ENCODE measurements at regions not wholly inside any gene's neighbourhood (a gene's known extent, or its start where the extent isn't known, plus 50 kb on each side); places are given as distances from the start of the nearest gene placed in this dataset.

GRCh38 chr4:188197566-188197965 is 58.3 kb downstream of the TRIML1 start:
- intact Hi-C loops (cut with DNase I; ENCODE audit: low total_unique reads), result no loop called here
- H3K9me3 ChIP-seq, result no peaks in the 10 kb centered on the region
- TF ChIP-seq CTCF (IDR thresholded peaks at IDR 0.05), result no peak
- no peaks in the 10 kb centered on the region for H3K36me3 ChIP-seq
- peaks cover 0 to 11% (median 0%) of the 10 kb centered on the region in 4 donors for H3K4me1 ChIP-seq
- DNase-seq, result no peak
- H3K27ac ChIP-seq, result no peak overlapping the region
- no peaks in the 10 kb centered on the region for H3K27me3 ChIP-seq
- no peak overlapping the region for H3K4me3 ChIP-seq

- Histone ChIP-seq H3K4me3 (no peak overlapping the region), H3K27me3 (no peaks in the 10 kb centered on the region), H3K4me1 (peaks cover 0 to 11% (median 0%) of the 10 kb centered on the region in 4 donors), H3K9me3 (no peaks in the 10 kb centered on the region), H3K27ac (no peak overlapping the region), H3K36me3 (no peaks in the 10 kb centered on the region)
- no peak for TF ChIP-seq CTCF (IDR thresholded peaks at IDR 0.05)
- no peak for DNase-seq
- intact Hi-C loops (cut with DNase I; ENCODE audit: low total_unique reads), result no loop called here
These were observed 59.9 kb downstream of the TRIML1 start for GRCh38 chr4:188198982-188199792.

- Histone ChIP-seq H3K4me3 (no peak overlapping the region), H3K9me3 (no peaks in the 10 kb centered on the region), H3K4me1 (no peaks in the 10 kb centered on the region), H3K36me3 (no peaks in the 10 kb centered on the region), H3K27me3 (no peaks in the 10 kb centered on the region), H3K27ac (no peak overlapping the region)
- TF ChIP-seq CTCF (IDR thresholded peaks at IDR 0.05), result no peak
- DNase-seq, result no peak
- intact Hi-C loops (cut with DNase I; ENCODE audit: low total_unique reads), result no loop called here
These were observed 62.6 kb downstream of the TRIML1 start for GRCh38 chr4:188201851-188202250.

- H3K27ac ChIP-seq, result no peak overlapping the region
- no peak for TF ChIP-seq CTCF (IDR thresholded peaks at IDR 0.05)
- H3K9me3 ChIP-seq, result no peaks in the 10 kb centered on the region
- no peak for DNase-seq
- H3K36me3 ChIP-seq, result no peaks in the 10 kb centered on the region
- intact Hi-C loops (cut with DNase I; ENCODE audit: low total_unique reads), result no loop called here
- no peaks in the 10 kb centered on the region for H3K27me3 ChIP-seq
- H3K4me3 ChIP-seq, result no peak overlapping the region
- no peaks in the 10 kb centered on the region for H3K4me1 ChIP-seq
These were observed 67.5 kb downstream of the TRIML1 start for GRCh38 chr4:188206783-188207182.

GRCh38 chr4:188214861-188215260 is 75.6 kb downstream of the TRIML1 start:
- H3K4me3 ChIP-seq, result no peak overlapping the region
- H3K36me3 ChIP-seq, result no peaks in the 10 kb centered on the region
- TF ChIP-seq CTCF (IDR thresholded peaks at IDR 0.05), result no peak
- intact Hi-C loops (cut with DNase I; ENCODE audit: low total_unique reads), result no loop called here
- no peak overlapping the region for H3K27ac ChIP-seq
- no peaks in the 10 kb centered on the region for H3K9me3 ChIP-seq
- no peaks in the 10 kb centered on the region for H3K4me1 ChIP-seq
- DNase-seq, result no peak
- H3K27me3 ChIP-seq, result no peaks in the 10 kb centered on the region
